GM18867 (cell line): ENCODE measurements at regions not wholly inside any gene's neighbourhood (a gene's known extent, or its start where the extent isn't known, plus 50 kb on each side); places are given as distances from the start of the nearest gene placed in this dataset.
"Not testable (repeated sequence)": the region's sequence is repeated elsewhere in the genome, so short reads cannot be mapped to it uniquely, and the experiment has no call there.

Experiments
- ATAC-seq: cut with Tn5 transposase; IDR thresholded peaks from one replicate; pipeline ENCODE4 v1.9.1; 2021; ENCODE audit warnings: mild to moderate bottlenecking, moderate library complexity; ENCODE audit not compliant: unreplicated experiment

DNA sequence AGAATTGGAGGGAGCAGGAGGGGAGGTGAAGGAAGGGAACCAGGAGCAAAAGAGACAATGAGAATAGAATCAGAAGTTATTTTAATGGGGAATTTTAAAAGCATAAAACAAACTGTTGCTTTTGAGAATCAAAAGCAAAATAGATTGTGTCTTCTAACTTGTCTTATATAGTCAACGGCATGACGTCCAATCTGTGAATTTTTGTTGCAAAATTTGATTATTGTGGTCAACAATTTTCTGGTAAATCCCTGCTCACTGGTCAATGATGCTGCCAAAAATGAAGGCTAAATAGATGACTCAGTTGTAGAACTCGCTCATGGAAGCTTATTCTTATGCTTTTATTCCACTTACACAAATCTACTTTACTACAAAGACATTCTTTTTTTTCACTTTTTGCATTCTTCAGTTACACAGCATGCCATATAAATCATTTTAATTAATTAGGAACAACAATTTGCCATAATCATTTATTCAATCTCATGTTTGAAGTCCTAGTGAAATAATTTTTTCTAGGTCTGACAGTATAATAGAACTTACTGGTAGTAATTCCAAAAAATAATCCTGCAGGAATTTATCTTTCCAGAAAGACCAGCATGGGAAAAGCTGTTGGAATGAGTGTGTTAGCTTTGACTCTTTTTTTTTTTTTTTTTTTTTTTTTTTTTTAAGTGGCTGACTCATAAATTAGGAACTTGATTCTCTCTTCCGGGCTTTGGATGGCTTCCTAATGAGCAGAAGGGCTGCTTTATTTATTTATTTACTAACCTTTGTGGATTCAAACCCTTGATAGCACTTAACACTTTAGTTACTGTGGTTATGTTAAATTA is 256.9 kb downstream of the SPRY2 start:
- ATAC-seq = no peak

DNA sequence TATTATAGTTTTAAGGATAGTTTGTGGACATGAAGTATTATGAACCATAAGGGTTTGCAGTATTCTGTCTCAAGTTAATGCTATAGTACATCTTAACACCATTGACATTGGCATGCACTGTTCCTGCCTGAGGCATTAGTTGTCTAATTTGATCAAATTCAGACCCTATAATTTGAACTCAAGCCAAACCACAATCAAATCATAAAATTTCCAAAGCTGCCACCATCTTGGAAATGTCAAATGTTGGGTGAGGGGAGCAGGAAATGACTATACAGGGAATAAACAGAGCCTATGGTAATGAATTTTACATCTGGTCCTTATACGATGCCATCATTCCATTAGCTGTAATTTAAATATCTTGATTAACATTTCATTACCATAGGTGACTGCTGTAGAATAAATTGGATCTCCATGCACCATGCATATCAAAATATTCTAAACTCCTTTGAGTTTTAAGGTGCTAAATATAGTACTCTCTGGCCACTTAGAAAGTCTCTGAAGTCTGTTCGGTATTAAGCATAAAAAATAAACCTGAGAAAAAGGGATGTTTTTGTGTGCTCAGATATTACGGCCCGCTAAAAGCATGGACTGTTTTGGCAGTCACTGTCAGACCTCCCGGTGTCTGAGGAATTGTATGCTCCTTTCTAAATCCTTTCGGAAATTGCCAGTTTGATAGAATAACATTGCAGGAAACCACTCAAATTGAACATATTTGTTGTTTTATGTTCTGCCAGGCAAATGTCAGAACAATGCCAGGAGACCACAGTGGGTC is 257.7 kb downstream of the SPRY2 start:
- ATAC-seq = no peak

- ATAC-seq = no peak
These were observed 258.4 kb downstream of the SPRY2 start for GRCh38 chr13:80082396-80083080.

GRCh38 chr13:80074811-80075210 is 266.1 kb downstream of the SPRY2 start:
- no peak for ATAC-seq

GRCh38 chr13:80074143-80074752 is 266.7 kb downstream of the SPRY2 start:
- ATAC-seq = no peak

DNA sequence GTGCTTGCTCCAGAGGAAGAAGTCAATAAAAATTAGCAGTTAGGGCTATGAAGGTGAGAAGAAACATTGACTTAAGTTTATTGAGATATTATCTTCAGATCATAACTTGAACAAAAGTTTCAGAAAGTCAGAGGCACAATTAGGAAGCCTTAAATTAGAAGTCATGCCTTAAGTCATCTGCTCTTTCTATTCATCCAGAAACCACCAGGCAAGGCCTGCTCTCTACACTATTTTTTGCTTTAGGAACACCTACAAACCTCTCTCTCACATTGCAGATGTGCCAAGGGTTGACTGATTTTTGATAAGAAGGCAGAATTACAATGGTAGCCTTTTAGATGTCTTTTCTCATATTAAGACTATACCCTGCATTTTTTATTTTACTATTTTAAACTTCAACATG is 268.7 kb downstream of the SPRY2 start:
- ATAC-seq = no peak

DNA sequence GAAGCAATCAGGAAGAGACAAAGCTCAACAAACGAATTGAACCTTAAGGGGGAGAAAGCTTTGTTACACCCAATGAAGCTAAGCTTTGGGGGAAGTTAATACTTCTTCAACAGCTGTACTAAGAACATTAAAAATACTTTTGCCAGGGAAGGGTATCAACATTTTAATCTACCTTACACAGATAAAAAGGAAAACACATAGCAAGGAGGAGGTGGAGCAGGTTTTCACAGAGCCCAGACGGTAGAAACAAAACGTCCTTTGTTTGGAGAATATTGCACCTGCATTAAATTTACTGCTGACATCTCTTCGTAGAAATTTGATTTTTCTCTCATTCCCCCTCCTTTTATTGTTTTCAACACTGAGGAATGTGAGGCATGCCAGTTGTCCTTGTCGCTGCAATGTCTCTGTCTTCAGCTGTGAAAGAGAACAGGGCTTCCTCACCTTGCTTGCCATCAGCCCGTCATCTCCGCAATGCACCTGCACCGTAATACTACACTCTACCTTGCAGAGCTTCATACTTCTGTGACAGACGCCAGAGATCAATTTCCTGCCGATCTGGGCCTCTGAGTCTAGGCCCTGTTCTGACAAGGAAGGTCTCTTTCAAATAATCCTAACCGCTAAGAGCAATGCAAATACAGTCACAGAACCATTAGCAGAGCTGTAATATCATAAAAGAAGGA is 270.8 kb downstream of the SPRY2 start:
- no peak for ATAC-seq

DNA sequence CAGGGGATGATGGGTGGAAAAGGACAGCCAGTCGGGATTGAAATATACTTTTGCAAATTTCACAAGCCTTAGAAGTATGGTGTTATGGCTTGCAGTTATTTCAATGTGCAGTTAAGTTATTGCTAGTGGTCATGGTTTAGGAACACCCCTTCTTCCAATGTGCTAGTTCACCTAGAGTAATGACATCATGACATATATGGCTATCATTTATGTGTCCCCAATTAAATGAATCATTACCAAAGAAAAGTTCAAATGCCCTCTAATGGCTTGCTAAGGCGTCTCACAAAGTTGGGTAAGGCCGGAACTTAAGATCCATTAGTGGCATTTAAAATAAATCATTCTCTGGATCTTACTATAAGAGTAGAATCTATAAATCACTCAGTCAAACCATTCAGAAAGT is 271.6 kb downstream of the SPRY2 start:
- no peak for ATAC-seq

- no peak for ATAC-seq
These were observed 274.9 kb downstream of the SPRY2 start for GRCh38 chr13:80065996-80066395.

- ATAC-seq = not testable (repeated sequence)
These were observed 278.5 kb downstream of the SPRY2 start for GRCh38 chr13:80062416-80062815.

- ATAC-seq = no peak
These were observed 281.1 kb downstream of the SPRY2 start for GRCh38 chr13:80059789-80060188.

DNA sequence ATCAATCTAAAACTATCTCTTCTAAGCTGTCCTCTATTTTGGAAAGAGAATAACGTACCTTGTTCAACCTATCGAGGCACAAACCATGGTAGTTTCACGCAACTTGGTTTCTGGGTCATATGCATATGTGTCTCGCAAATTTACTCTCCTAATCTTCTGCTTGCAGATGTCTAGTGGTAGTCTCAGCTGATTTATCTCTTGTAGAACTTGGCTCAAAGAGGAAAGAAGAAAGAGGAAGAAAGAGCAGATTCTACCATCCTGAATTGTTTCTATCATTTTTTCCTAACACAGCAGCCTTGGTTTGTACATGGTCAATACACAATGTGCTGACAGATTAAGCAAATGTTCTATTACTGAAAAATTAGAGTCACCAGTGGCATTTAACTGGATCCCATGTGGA is 282.3 kb downstream of the SPRY2 start:
- ATAC-seq = no peak

GRCh38 chr13:80055847-80056246 is 285.1 kb downstream of the SPRY2 start:
- ATAC-seq = no peak

DNA sequence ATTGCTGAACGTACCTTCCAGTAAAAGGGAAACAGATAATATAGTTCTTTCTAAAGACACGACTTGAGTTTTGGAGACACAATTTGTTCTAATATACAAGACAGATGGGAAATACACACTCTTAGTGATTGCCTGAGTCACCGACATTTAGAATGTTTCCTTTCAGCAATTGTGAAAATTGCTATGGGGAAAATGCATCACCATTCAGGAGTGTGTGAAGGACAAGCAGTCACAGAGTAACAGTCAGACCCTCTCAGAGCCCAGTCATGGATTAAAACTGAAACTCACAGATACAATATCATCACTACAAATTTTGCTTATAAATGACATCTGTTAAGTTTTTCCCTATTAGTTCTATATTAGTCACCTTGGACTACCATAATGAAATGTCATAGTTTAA is 286.1 kb downstream of the SPRY2 start:
- no peak for ATAC-seq

- ATAC-seq = no peak
These were observed 288.6 kb downstream of the SPRY2 start for GRCh38 chr13:80052286-80052685.

GRCh38 chr13:80050252-80050651 is 290.7 kb downstream of the SPRY2 start:
- no peak for ATAC-seq

DNA sequence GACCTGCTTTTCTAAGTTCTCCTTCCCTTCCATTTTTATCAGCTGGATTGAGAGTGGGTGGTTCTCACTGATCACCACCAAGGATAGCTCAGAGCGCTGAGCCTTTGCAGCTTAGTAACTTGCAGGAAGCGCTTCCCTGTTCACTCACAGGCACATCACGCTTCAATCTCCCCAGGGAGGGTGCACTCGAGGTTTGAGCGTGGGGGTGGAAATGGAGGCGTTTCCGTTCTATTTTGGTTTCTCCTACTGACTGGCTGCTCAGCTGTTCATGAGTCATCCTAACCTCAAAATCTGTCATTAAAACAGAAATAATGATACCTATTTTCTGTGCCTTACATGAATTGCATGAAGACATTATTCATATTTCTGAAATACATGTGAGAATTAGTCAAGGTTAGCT is 292.1 kb downstream of the SPRY2 start:
- ATAC-seq = peak; percentile 98

DNA sequence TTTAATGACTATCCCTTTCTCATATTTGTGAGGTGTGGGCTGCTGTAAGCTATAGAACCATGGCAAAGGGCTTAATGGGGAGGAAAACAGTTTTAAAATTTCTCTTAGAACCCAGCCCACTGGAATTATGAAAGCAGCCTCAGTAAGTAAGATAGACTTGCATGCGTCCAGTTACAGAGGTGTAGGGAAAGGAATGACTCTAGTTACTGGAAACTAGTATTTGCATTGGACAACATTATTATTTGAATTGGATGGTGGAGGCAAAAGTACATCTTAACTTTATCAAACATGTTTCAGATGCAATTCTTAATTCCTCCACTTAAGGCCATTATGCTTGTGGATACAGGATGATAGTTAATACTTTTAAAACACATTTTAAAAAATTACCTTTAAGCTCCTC is 292.9 kb downstream of the SPRY2 start:
- ATAC-seq = no peak

- ATAC-seq = no peak
These were observed 293.5 kb downstream of the SPRY2 start for GRCh38 chr13:80047406-80047805.

- ATAC-seq = no peak
These were observed 300.0 kb downstream of the SPRY2 start for GRCh38 chr13:80040981-80041317.
